Upper lobe of left lung (tissue), 4 donors: ENCODE measurements at regions not wholly inside any gene's neighbourhood (a gene's known extent, or its start where the extent isn't known, plus 50 kb on each side); places are given as distances from the start of the nearest gene placed in this dataset.

Experiments used
- CTCF ChIP-seq, 6 experiments: fragments of 450-650 bp in 4 of 6; fragments of 200-600 bp in 2 of 6; sonication (generic) in 2 of 6; IDR thresholded peaks; one replicate each; pipeline ENCODE4 v1.5.1; 2016 to 2019; ENCODE audit warnings: antibody characterized with exemption in 6 of 6
- POLR2A ChIP-seq, 4 donors: fragments of 450-650 bp; IDR thresholded peaks; one replicate each; pipeline ENCODE4 v1.5.1; 2016 to 2017; ENCODE audit warnings: antibody characterized with exemption in 4 of 4, mild to moderate bottlenecking in 2 of 4

GRCh38 chr15:93656041-93656440, 567.0 kb upstream of the RGMA start:
- TF ChIP-seq CTCF (IDR thresholded peaks at IDR 0.05) = no peak
- no peak for TF ChIP-seq POLR2A (IDR thresholded peaks at IDR 0.05)
